Suprapubic skin (tissue), 4 donors: ENCODE measurements at regions not wholly inside any gene's neighbourhood (a gene's known extent, or its start where the extent isn't known, plus 50 kb on each side); places are given as distances from the start of the nearest gene placed in this dataset.

Experiments
- POLR2A ChIP-seq, 2 donors: fragments of 450-650 bp; IDR thresholded peaks; one replicate each; pipeline ENCODE4 v1.6.1; 2017; ENCODE audit warnings: antibody characterized with exemption in 2 of 2, mild to moderate bottlenecking in 2 of 2, moderate library complexity in 2 of 2
- POLR2AphosphoS5 ChIP-seq, 3 donors: sonication (generic); formaldehyde crosslinking; IDR thresholded peaks; one replicate each; pipeline ENCODE4 v1.6.1; 2017; ENCODE audit warnings: antibody characterized with exemption in 3 of 3
- TF ChIP-seq, protein P1 (sequence below), 2 donors: fragments of 200-600 bp in 1 of 2; fragments of 450-650 bp in 1 of 2; sonication (generic) in 1 of 2; IDR thresholded peaks; one replicate each; pipeline ENCODE4 v1.5.1; 2016 to 2019; ENCODE audit warnings: antibody characterized with exemption in 2 of 2, mild to moderate bottlenecking in 1 of 2, moderate library complexity in 1 of 2

DNA sequence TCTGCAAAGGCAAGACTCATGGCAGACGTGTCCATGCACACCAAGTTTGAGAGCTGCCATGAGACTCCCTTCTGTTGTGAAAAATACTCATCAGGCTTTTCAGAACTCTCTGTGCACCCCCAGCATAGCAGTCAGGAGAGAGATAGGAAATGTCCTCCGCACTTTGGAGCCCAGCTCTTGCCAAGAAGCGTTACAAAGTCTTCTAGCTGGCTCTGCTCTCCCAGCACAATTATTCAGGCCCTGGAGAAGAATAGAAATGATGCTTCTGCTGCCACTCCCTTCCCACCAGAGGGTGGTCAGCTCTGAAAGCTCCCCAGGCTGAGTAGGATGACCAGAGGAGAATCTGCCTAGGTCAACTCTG is 594.4 kb upstream of the ID2 start:
- TF ChIP-seq POLR2AphosphoS5 (IDR thresholded peaks at IDR 0.05) (no peak), POLR2A (IDR thresholded peaks at IDR 0.05) (no peak)
- TF ChIP-seq, protein P1, sequence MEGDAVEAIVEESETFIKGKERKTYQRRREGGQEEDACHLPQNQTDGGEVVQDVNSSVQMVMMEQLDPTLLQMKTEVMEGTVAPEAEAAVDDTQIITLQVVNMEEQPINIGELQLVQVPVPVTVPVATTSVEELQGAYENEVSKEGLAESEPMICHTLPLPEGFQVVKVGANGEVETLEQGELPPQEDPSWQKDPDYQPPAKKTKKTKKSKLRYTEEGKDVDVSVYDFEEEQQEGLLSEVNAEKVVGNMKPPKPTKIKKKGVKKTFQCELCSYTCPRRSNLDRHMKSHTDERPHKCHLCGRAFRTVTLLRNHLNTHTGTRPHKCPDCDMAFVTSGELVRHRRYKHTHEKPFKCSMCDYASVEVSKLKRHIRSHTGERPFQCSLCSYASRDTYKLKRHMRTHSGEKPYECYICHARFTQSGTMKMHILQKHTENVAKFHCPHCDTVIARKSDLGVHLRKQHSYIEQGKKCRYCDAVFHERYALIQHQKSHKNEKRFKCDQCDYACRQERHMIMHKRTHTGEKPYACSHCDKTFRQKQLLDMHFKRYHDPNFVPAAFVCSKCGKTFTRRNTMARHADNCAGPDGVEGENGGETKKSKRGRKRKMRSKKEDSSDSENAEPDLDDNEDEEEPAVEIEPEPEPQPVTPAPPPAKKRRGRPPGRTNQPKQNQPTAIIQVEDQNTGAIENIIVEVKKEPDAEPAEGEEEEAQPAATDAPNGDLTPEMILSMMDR (IDR thresholded peaks at IDR 0.05): no peak
